H1 (cell line): ENCODE measurements at regions not wholly inside any gene's neighbourhood (a gene's known extent, or its start where the extent isn't known, plus 50 kb on each side); places are given as distances from the start of the nearest gene placed in this dataset.

ENCODE experiments used
- CTCF ChIA-PET: fragments of 300-600 bp; sonication (Branson Sonifier 250); formaldehyde crosslinking; loops from one replicate; lab custom pipeline; 2021; ENCODE audit not compliant: partially characterized antibody; lab: Charles Lee
- POLR2A ChIA-PET: fragments of 300-600 bp; sonication (Branson Sonifier 250); formaldehyde crosslinking; loops from one replicate; lab custom pipeline; 2021; ENCODE audit warnings: inconsistent platforms; ENCODE audit not compliant: partially characterized antibody; lab: Charles Lee
- DNase-seq, 2 experiments: peaks; one replicate each; pipeline versions ENCODE4 v3.0.0 to v3.0.0-alpha.2; 2010 to 2022; ENCODE audit warnings: low spot score in 2 of 2, low read depth in 1 of 2, mixed read lengths in 1 of 2
- FAIRE-seq: peaks from 2 replicates; lab custom pipeline; 2011; peaks lifted over from hg19 to GRCh38; lab: Jason Lieb, UNC
- H2AFZ ChIP-seq: 2 replicates; pipeline ENCODE4 v1.8.1; 2012; ENCODE audit warnings: low read length, inconsistent platforms
- H2AK5ac ChIP-seq: 2 replicates; pipeline ENCODE4 v1.6.1; 2013; ENCODE audit warnings: low read depth, low read length
- H2BK120ac ChIP-seq: replicated peaks from 2 replicates; pipeline ENCODE3; 2013; ENCODE audit warnings: low read depth, low read length, inconsistent platforms
- H2BK12ac ChIP-seq: 2 replicates; pipeline ENCODE4 v1.6.1; 2013; ENCODE audit warnings: low read depth, low read length
- H2BK15ac ChIP-seq: 2 replicates; pipeline ENCODE4 v1.6.1; 2013; ENCODE audit warnings: low read length
- H2BK20ac ChIP-seq: 2 replicates; pipeline ENCODE4 v1.6.1; 2013; ENCODE audit warnings: low read length
- H2BK5ac ChIP-seq: 2 replicates; pipeline ENCODE4 v1.6.1; 2013; ENCODE audit warnings: low read depth, low read length
- H3K14ac ChIP-seq: 2 replicates; pipeline ENCODE4 v1.6.1; 2013; ENCODE audit warnings: inconsistent platforms; ENCODE audit not compliant: insufficient read length
- H3K18ac ChIP-seq: 2 replicates; pipeline ENCODE4 v1.6.1; 2013; ENCODE audit warnings: low read length; ENCODE audit errors: extremely low read depth
- H3K23ac ChIP-seq: 2 replicates; pipeline ENCODE4 v1.6.1; 2013; ENCODE audit warnings: inconsistent platforms; ENCODE audit not compliant: insufficient read length
- H3K23me2 ChIP-seq: 2 replicates; pipeline ENCODE4 v1.6.1; 2013; ENCODE audit warnings: low read depth, low read length
- H3K27ac ChIP-seq: 2 replicates; pipeline ENCODE4 v1.6.1; 2011; ENCODE audit warnings: low read depth, low read length, inconsistent platforms
- H3K27me3 ChIP-seq, 4 experiments: replicated peaks in 1 of 4; 1 replicate in 1 of 4; 2 replicates in 3 of 4; pipeline versions ENCODE4 v1.6.1 to v1.8.1; 2011 to 2013; ENCODE audit warnings: low read length in 3 of 4, mild to moderate bottlenecking in 3 of 4, inconsistent platforms in 2 of 4, mixed read lengths in 2 of 4, moderate library complexity in 1 of 4; ENCODE audit not compliant: control insufficient read depth in 3 of 4, insufficient read depth in 3 of 4; ENCODE audit errors: extremely low read depth in 1 of 4
- H3K36me3 ChIP-seq, 4 experiments: 2 replicates each; pipeline versions ENCODE4 v1.6.1 to v1.8.1; 2011 to 2013; ENCODE audit warnings: mild to moderate bottlenecking in 4 of 4, low read length in 3 of 4, moderate library complexity in 2 of 4, control low read depth in 1 of 4, inconsistent platforms in 1 of 4; ENCODE audit not compliant: insufficient read depth in 4 of 4, control insufficient read depth in 2 of 4
- H3K4ac ChIP-seq: replicated peaks from 2 replicates; pipeline ENCODE3; 2013; ENCODE audit warnings: low read length, low read depth, mixed read lengths, inconsistent platforms; ENCODE audit not compliant: insufficient read length
- H3K4me1 ChIP-seq, 4 experiments: replicated peaks in 1 of 4; 1 replicate in 1 of 4; 2 replicates in 3 of 4; pipeline versions ENCODE4 v1.6.1 to v1.8.1; 2011 to 2013; ENCODE audit warnings: low read length in 3 of 4, inconsistent platforms in 2 of 4, mixed read lengths in 1 of 4; ENCODE audit not compliant: insufficient read depth in 4 of 4, control insufficient read depth in 3 of 4
- H3K4me2 ChIP-seq, 2 experiments: 2 replicates each; pipeline versions ENCODE4 v1.6.1 to v1.8.1; 2011 to 2013; ENCODE audit warnings: low read depth in 2 of 2, low read length in 2 of 2, control low read depth in 1 of 2, inconsistent platforms in 1 of 2, mild to moderate bottlenecking in 1 of 2; ENCODE audit not compliant: insufficient read depth in 1 of 2
- H3K4me3 ChIP-seq, 4 experiments: fragments of 200-600, 300-600 bp in 1 of 4; sonication (generic), shearing (Covaris generic), sonication (Bioruptor Twin) in 1 of 4; 2 replicates each; pipeline versions ENCODE4 v1.5.1 to v1.8.1; 2011 to 2016; ENCODE audit warnings: low read length in 4 of 4, low read depth in 3 of 4, control low read depth in 2 of 4, inconsistent platforms in 2 of 4, mild to moderate bottlenecking in 2 of 4, mixed read lengths in 1 of 4, moderate library complexity in 1 of 4; ENCODE audit not compliant: insufficient read depth in 2 of 4; ENCODE audit errors: extremely low read depth in 1 of 4
- H3K56ac ChIP-seq: replicated peaks from 2 replicates; pipeline ENCODE3; 2013; ENCODE audit warnings: low read depth, mild to moderate bottlenecking, mixed read lengths, low read length, inconsistent platforms; ENCODE audit not compliant: insufficient read length
- H3K79me1 ChIP-seq: 2 replicates; pipeline ENCODE4 v1.6.1; 2013; ENCODE audit warnings: low read depth, low read length, control low read depth
- H3K79me2 ChIP-seq, 2 experiments: 2 replicates each; pipeline versions ENCODE4 v1.6.1 to v1.8.1; 2012 to 2013; ENCODE audit warnings: low read length in 2 of 2, mild to moderate bottlenecking in 2 of 2, inconsistent platforms in 1 of 2; ENCODE audit not compliant: insufficient read depth in 2 of 2, control insufficient read depth in 1 of 2
- H3K9ac ChIP-seq, 4 experiments: replicated peaks in 1 of 4; 1 replicate in 1 of 4; 2 replicates in 3 of 4; pipeline versions ENCODE4 v1.6.1 to v1.8.1; 2011 to 2013; ENCODE audit warnings: low read depth in 3 of 4, low read length in 3 of 4, control low read depth in 2 of 4, mild to moderate bottlenecking in 2 of 4, moderate library complexity in 2 of 4, inconsistent platforms in 1 of 4; ENCODE audit errors: extremely low read depth in 1 of 4
- H3K9me3 ChIP-seq, 2 experiments: 2 replicates each; pipeline versions ENCODE4 v1.6.1 to v1.8.1; 2012 to 2013; ENCODE audit warnings: mild to moderate bottlenecking in 2 of 2, moderate library complexity in 2 of 2, control low read depth in 1 of 2, inconsistent platforms in 1 of 2, low read depth in 1 of 2, low read length in 1 of 2, mixed read lengths in 1 of 2; ENCODE audit not compliant: insufficient read depth in 2 of 2
- H4K20me1 ChIP-seq, 2 experiments: replicated peaks in 1 of 2; 2 replicates each; pipeline versions ENCODE3 to v1.8.1; 2011 to 2013; ENCODE audit warnings: inconsistent platforms in 2 of 2, low read length in 2 of 2, mild to moderate bottlenecking in 1 of 2; ENCODE audit not compliant: insufficient read depth in 2 of 2, control insufficient read depth in 1 of 2
- H4K5ac ChIP-seq: 2 replicates; pipeline ENCODE4 v1.6.1; 2013; ENCODE audit warnings: low read length, low read depth, mixed read lengths, inconsistent platforms; ENCODE audit not compliant: insufficient read length
- H4K8ac ChIP-seq: 2 replicates; pipeline ENCODE4 v1.8.0; 2013; ENCODE audit warnings: mild to moderate bottlenecking, moderate library complexity, low read length, inconsistent platforms; ENCODE audit not compliant: insufficient read depth; ENCODE audit errors: extremely low read depth
- H4K91ac ChIP-seq: replicated peaks from 2 replicates; pipeline ENCODE3; 2013; ENCODE audit warnings: low read length, mixed read lengths, inconsistent platforms; ENCODE audit not compliant: insufficient read length
- RXRA ChIP-seq: IDR thresholded peaks from 2 replicates; pipeline ENCODE4 v1.6.1; 2011; ENCODE audit warnings: low read depth, mild to moderate bottlenecking, low read length, moderate library complexity; ENCODE audit not compliant: insufficient read depth
- SP1 ChIP-seq: IDR thresholded peaks from 2 replicates; pipeline ENCODE4 v1.6.1; 2011; ENCODE audit warnings: low read depth, low read length
- WGBS, 2 experiments: shearing (Covaris generic) in 1 of 2; methylation state at CpG; one replicate each; pipeline versions ENCODE4 v1.1.6 to v1.1.7; 2013 to 2015; ENCODE audit warnings: low lambda C conversion rate in 2 of 2, mixed read lengths in 2 of 2, inconsistent platforms in 1 of 2, low coverage in 1 of 2, missing lambda C conversion rate in 1 of 2; ENCODE audit not compliant: insufficient replicate concordance in 2 of 2, insufficient coverage in 1 of 2, insufficient read length in 1 of 2; ENCODE audit errors: extremely low coverage in 1 of 2, missing lambda C conversion rate in 1 of 2; 5-methylcytosine and 5-hydroxymethylcytosine counted together

- H4K20me1 ChIP-seq, result no peaks in the 10 kb centered on the region
- H3K23me2 ChIP-seq, result no peaks in the 10 kb centered on the region
- H4K5ac ChIP-seq, result no peak overlapping the region
- H3K9me3 ChIP-seq, result no peaks in the 10 kb centered on the region
- H3K79me1 ChIP-seq, result no peaks in the 10 kb centered on the region
- no peak overlapping the region for H3K14ac ChIP-seq
- H3K23ac ChIP-seq, result no peak overlapping the region
- peak in 1 of 2 experiments; percentile 6 for DNase-seq
- H3K4me3 ChIP-seq, result no peak overlapping the region
- H2BK120ac ChIP-seq, result no peak overlapping the region
- H3K27ac ChIP-seq, result no peak overlapping the region
- H3K56ac ChIP-seq, result no peak overlapping the region
- no peak for FAIRE-seq
- 90% methylated on average over 6 of the region's 6 CpGs; no CpG with 5 or more reads in 1 of the 2 experiments for WGBS, 2 experiments
- CTCF ChIA-PET, result no interaction called here
- H2AK5ac ChIP-seq, result no peak overlapping the region
- no peak overlapping the region for H3K4me2 ChIP-seq
- H3K4me1 ChIP-seq, result no peaks in the 10 kb centered on the region; a peak in 2 of 7 replicates
- H2BK5ac ChIP-seq, result no peak overlapping the region
- H4K91ac ChIP-seq, result no peak overlapping the region
- no peak overlapping the region for H2AFZ ChIP-seq
- H4K8ac ChIP-seq, result no peak overlapping the region
- no peaks in the 10 kb centered on the region for H3K79me2 ChIP-seq
- no peak overlapping the region for H3K9ac ChIP-seq
- H2BK15ac ChIP-seq, result no peak overlapping the region
- H3K4ac ChIP-seq, result no peak overlapping the region
- POLR2A ChIA-PET, result no interaction called here
- H2BK12ac ChIP-seq, result no peak overlapping the region
- H3K27me3 ChIP-seq, result no peaks in the 10 kb centered on the region
- no peaks in the 10 kb centered on the region for H3K36me3 ChIP-seq
- no peak for TF ChIP-seq SP1
- no peak for TF ChIP-seq RXRA
- H3K18ac ChIP-seq, result no peak overlapping the region
- no peak overlapping the region for H2BK20ac ChIP-seq
These were observed 331.8 kb downstream of the FOXO1 start for GRCh38 chr13:40334616-40335015.
